ENCODE measurements at regions not wholly inside any gene's neighbourhood (a gene's known extent, or its start where the extent isn't known, plus 50 kb on each side); places are given as distances from the start of the nearest gene placed in this dataset.

DNA sequence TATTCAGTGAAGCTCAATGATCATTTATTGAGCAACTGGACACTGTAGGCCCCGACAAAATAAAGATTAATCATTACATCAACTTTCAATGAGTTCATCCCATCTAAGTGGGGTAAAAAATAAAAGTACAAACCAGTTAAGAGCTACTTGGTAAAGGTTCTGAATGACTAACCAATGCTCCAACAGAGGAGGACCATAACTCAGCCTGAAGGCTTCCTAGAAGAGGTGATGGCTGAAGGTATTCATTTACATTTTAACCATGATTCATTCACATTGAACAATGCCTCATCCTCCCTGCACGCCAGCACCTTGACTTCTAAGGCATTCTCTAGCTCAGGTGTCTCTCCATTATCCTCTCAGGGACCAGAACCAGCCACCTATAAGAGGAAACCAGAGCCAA lies 201.4 kb downstream of the ZNF462 start:
- Histone ChIP-seq H3K4me3 (no peak overlapping the region), H3K27ac (no peak overlapping the region)

- Histone ChIP-seq H3K27ac (no peak overlapping the region), H3K4me3 (no peak overlapping the region)
Measured at GRCh38 chr9:107065549-107065948, 202.6 kb downstream of the ZNF462 start.

- H3K27ac ChIP-seq, result no peak overlapping the region
- H3K4me3 ChIP-seq, result no peak overlapping the region
Measured at GRCh38 chr9:107067739-107068416, 204.9 kb downstream of the ZNF462 start.

DNA sequence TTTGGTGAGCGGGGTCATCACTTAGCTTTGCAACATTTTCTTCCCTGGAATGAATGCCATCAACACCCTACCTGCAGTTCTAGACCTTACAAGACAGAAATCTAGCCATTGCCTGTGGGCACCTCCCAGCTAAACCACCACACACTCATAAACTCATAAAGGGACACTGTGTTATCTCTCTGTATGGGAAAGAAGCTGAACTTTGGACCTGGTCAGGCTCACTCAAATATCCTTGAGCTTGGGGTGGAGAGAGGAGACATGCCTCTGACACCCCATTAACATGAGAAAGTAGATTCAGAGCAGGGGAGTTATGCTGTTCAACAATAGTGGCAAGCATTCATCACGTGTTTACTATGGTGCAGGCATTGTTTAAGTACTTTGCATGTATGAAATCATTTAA lies 205.6 kb downstream of the ZNF462 start:
- Histone ChIP-seq H3K27ac (no peak overlapping the region), H3K4me3 (no peak overlapping the region)

- H3K4me3 ChIP-seq, result no peak overlapping the region
- H3K27ac ChIP-seq, result no peak overlapping the region
Measured at GRCh38 chr9:107070586-107070985, 207.6 kb downstream of the ZNF462 start.

- H3K4me3 ChIP-seq, result no peak overlapping the region
- no peak overlapping the region for H3K27ac ChIP-seq
Measured at GRCh38 chr9:107078061-107078460, 205.0 kb upstream of the RAD23B start.

DNA sequence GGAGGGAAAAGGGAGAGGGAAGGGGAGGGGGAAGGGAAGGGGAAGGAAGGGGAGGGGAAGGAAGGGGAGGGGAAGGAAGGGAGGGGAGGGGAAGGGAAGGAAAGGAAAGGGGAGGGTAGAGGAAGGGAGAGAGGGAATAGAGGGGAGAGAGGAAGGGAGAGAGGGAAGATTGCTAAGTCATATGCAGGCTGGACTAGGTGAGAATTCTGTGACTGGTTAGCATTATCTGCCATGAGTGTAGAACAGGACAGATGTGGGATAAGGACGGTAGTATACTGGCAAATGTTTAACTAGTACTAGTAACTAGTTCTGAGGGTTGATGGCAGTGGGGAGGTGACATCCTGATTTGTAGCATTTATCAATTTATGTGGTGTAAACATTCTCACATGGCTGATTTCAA lies 203.5 kb upstream of the RAD23B start:
- H3K27ac ChIP-seq, result no peak overlapping the region
- no peak overlapping the region for H3K4me3 ChIP-seq

DNA sequence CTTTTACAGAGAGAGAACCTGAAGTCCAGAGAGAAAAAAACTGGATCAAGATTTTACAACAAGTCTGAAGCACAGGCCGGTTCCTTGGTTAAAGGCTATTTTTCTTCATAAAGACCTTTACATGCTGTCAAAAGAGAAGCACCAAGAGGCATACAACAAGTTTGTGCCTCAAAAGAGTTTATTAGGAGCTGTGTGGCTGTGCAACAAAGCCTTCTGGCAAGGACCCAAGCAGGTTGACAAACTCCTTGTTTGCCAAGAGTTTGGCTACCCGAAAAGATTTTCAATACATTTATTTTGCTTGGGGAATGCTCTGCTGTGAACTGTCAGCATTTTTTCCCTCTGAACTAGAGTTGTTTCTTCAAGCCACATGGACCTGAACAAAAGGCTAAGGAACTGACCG lies 202.9 kb upstream of the RAD23B start:
- Histone ChIP-seq H3K4me3 (no peak overlapping the region), H3K27ac (no peak overlapping the region)

GRCh38 chr9:107086460-107086859 lies 196.6 kb upstream of the RAD23B start:
- Histone ChIP-seq H3K27ac (no peak overlapping the region), H3K4me3 (no peak overlapping the region)

GRCh38 chr9:107087222-107087621 lies 195.9 kb upstream of the RAD23B start:
- H3K27ac ChIP-seq, result no peak overlapping the region
- no peak overlapping the region for H3K4me3 ChIP-seq

DNA sequence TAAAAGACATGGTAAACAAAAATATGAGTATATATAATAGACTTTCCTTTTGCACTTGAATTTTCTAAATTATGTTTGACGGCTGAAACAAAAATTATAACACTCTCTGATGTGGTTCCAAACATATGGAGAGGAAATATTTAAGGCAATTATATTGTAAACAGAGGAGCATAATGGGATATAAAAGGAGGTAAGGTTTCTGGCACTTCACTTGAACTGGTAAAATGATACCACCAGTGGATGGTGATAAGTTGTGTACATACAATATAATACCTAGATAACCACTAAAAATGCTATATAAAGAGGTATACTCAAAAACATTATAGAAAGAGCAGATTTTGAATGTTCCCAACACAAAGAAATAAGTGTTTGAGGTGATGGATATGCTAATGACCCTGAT lies 192.9 kb upstream of the RAD23B start:
- H3K4me3 ChIP-seq, result no peak overlapping the region
- H3K27ac ChIP-seq, result no peak overlapping the region

- no peak overlapping the region for H3K4me3 ChIP-seq
- H3K27ac ChIP-seq, result no peak overlapping the region
Measured at GRCh38 chr9:107093365-107094060, 189.6 kb upstream of the RAD23B start.

DNA sequence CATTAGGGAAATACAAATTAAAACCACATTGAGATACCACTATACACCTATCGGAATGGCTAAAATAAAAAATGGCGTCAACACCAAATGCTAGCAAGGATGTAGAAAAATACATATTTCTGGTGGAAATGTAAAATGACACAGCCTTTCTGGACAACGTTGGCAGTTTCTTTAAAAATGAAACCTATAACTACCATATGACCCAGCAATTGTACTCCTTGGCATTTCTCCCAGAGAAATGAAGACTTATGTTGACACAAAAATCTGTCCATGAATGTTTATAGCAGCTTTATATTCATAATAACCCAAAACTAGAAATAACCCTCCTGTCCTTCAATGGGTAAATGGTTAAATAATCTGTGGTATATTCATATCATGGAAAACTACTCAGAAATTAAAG lies 188.7 kb upstream of the RAD23B start:
- H3K4me3 ChIP-seq, result no peak overlapping the region
- H3K27ac ChIP-seq, result no peak overlapping the region

GRCh38 chr9:107100591-107100990 lies 182.5 kb upstream of the RAD23B start:
- Histone ChIP-seq H3K4me3 (no peak overlapping the region), H3K27ac (no peak overlapping the region)

DNA sequence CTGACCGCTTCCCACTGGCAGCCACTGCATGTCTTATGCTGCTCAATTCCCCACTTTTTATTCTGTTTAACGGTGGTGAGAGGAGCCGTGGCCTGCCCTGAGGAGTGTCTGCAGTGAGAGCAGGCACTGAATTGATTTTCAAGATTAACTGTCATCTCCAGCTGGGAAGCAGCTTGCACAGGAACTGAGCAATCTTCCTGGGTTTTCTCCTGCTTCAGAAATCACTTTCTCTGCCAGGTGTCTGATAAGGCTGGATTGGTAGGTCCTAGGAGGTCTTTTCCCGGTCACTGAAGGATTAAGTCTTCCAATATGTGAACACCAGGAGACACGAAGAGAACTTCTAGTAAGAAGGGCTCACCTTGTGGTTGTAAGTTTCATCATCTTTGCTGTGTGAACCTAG lies 181.1 kb upstream of the RAD23B start:
- H3K27ac ChIP-seq, result no peak overlapping the region
- no peak overlapping the region for H3K4me3 ChIP-seq

- Histone ChIP-seq H3K27ac (no peak overlapping the region), H3K4me3 (no peak overlapping the region)
Measured at GRCh38 chr9:107103621-107104020, 179.5 kb upstream of the RAD23B start.

DNA sequence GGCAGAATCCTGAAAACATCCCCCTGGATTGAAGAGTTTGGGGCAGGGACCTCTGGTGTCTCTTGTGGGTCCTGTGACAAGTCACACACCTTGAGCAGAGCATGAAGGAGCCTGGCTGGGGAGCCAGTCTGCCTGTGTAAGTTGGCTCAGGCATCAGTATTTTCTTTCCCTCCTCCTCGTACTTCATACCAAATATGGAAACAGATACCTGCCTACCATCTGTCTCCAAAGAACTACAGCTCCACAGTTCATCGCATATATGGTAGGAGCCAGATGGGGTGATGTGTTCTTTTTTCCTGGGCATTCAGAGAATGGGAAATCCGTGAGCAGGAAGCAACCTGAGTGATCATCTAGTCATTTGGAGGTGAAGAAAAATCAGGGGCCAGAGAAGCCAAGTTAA lies 177.3 kb upstream of the RAD23B start:
- Histone ChIP-seq H3K4me3 (no peak overlapping the region), H3K27ac (no peak overlapping the region)

DNA sequence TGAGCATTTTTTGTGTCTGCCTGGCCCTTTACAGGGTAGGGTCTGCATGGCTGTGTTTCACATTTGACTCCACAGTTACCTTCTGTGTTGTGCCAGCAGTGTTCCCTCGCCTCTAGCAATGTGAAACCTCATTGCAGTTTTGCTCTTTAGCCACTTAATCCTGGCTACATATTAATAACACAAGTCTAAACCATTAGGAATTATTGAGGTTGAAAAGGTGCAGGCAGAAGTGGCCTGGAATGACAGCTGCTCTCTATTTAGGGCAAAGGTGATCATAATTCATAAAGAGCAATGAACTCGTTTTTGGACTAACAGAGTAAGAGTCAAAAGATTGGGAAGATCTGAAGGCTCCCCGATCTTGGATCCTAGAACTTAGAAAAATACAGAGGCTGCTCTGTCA lies 176.7 kb upstream of the RAD23B start:
- H3K4me3 ChIP-seq, result no peak overlapping the region
- no peak overlapping the region for H3K27ac ChIP-seq

DNA sequence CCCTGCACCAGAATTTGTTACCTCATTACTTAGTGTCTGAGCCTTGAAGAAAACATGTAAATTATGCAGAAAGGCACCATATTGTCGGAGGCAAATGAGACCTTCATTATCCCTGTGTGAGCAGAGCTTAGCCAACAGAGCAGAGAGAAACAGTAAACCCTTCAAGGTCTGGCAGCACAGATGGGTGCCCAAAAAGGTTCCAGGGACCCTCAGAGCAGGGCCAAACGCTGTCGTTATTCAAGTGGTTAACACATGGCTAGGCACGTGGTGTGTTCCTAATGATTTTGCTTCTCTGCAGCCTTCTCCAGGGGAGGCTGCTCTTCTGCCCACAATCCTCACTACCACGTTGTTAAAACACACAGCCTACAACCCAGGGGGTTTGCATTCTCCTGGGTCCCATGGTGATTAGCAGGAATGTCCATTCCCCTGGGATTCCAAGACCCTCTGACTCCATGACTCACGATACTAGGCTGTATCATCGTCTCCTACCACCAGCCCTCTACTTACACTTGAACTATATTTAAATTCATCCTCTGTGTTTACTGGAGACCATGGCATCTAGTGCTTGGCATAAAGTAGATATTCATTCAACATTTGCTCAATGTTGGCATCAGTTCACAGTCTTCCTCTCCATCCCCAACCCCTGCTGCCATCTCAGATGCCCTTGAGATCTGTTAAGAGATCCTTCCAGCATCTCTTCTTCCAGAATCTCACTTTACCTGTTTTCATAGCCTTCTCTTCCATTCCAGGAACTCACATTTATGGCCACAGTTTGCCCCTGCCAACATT lies 174.5 kb upstream of the RAD23B start:
- no peak overlapping the region for H3K27ac ChIP-seq
- H3K4me3 ChIP-seq, result no peak overlapping the region

DNA sequence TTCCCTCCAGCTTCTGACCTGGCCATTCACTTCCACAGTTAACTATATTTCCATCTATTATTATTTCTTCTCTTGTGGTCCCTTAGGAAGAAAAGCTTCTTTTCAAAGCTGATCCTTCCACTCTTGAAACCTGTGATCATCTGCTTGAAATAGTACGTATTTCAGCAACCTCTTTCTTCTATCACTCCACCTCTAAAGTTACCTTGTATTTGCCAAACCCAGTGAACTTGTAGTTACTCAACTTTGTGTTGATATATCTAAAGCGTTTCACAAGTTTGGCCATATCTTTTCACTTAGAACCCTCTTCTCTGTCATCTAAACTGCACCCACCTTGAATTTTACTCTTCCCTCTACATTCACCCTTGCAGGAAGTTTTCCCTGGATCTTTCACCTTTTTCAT lies 173.8 kb upstream of the RAD23B start:
- H3K4me3 ChIP-seq, result no peak overlapping the region
- no peak overlapping the region for H3K27ac ChIP-seq

DNA sequence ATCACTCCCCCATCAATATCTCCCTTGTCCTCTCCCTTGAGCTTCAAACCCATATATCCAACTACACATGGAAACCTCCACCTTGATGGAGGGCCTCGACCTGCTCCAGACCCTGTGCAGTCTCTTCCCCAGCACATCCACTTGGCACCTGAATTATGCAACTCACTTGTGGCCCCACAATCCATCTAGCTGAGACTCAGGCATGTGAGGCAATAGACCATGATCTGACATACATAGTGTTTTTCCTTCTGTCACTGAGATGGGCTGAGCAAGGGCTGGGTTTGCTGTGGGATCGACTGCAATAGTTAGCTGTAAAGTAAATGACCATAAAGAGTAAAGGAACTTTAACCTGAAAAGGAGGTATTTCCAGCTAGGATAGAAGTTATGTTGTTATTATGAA lies 172.9 kb upstream of the RAD23B start:
- Histone ChIP-seq H3K4me3 (no peak overlapping the region), H3K27ac (no peak overlapping the region)
